ENCODE measurements at regions not wholly inside any gene's neighbourhood (a gene's known extent, or its start where the extent isn't known, plus 50 kb on each side); places are given as distances from the start of the nearest gene placed in this dataset.

DNA sequence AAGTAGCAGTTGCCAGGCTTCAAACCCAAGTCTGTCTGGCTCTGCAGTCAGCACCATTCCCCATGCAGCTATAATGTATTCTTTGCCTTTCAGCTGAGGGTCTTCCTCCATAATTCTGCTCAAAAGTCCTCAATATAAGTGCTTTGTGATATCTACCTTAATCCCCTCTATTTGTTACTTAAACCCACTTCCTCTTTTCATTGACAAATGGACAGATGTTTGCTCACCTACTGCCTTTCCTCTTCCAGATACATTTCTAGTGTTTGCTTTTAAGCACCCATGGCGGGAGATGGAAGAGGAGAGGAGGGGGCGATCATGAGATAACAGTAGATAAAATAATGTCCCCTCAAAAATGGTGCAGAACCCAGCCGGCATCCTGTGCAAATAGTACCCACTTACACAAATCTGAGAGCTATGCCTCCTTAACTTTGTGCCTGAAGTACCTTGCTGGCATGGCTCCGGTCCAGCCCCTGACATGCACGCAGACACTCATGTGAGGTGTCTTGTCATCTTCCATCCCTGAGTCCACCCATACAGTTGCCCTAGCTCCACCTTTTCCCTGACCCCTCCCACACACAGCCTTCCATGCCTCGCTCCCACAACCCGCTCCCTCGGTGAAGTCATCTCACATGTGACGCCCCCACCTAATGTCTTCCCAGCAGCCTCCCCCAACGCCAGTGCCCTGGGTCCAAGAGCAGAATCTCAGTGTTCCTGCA lies 109.6 kb downstream of the TRIM29 start:
- TF ChIP-seq POLR2A (IDR thresholded peaks at IDR 0.05; ENCODE audit: low read depth, low read length): no peak
- no peak for FAIRE-seq
- DNase-seq (ENCODE audit: insufficient read length, low spot score): no peak

DNA sequence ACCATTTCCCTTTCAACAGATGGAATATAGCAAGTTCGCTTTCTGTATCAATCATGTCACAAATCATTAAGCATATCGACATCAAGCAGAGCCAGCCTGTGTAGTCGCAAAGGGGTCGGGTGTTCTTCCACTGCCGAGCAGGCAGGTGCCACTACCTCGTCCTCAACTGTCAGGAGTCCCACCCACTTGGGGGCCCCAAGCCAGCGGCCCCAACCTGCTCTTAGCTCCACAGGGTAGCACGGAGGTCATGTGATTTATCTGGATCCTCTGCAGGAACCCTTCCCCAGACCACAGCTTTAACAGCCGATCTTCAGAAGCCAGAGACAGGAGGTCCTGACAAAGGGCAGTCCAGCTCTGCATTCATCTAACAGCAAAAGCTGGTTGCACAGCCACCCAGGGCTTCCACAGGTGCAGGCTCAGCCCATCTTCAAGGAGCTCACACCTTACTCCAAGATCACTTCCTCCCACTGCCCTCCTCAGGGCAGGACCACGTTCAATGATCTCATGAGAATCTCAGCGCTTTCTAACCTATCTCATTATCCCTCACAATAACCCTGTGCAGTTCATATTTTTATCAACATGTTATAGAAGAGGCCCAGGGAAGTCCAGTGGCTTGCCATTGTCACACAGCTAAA lies 110.2 kb downstream of the TRIM29 start:
- TF ChIP-seq POLR2A (IDR thresholded peaks at IDR 0.05; ENCODE audit: low read depth, low read length): no peak
- DNase-seq (ENCODE audit: insufficient read length, low spot score) (no peak), FAIRE-seq (no peak)

GRCh38 chr11:120025606-120026335 lies 112.1 kb downstream of the TRIM29 start:
- FAIRE-seq (no peak), DNase-seq (ENCODE audit: insufficient read length, low spot score) (no peak)
- no peak for TF ChIP-seq POLR2A (IDR thresholded peaks at IDR 0.05; ENCODE audit: low read depth, low read length)

DNA sequence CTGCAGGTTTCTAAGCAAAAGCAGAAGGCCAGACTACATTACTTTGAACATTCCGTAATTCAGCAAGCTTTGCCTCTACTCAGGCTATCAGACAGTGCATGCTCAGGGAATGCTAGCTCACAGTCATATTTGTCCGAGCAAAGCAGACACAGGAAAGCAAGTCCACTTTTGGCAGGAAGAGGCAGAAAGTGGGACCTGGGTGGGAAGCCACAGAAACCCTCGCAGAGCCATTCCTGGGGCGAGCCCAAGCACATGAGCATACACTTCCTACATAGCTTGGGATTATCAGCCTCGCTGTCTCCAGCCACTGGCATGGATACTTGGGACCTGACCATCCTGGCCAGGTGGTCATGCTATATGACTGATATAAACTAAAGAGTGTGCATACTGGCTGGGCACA lies 113.3 kb downstream of the TRIM29 start:
- FAIRE-seq: no peak
- no peak for TF ChIP-seq POLR2A (IDR thresholded peaks at IDR 0.05; ENCODE audit: low read depth, low read length)
- DNase-seq (ENCODE audit: insufficient read length, low spot score): no peak

- no peak for FAIRE-seq
- no peak for DNase-seq (ENCODE audit: insufficient read length, low spot score)
- no peak for TF ChIP-seq POLR2A (IDR thresholded peaks at IDR 0.05; ENCODE audit: low read depth, low read length)
Measured at GRCh38 chr11:120024046-120024445, 113.9 kb downstream of the TRIM29 start.

DNA sequence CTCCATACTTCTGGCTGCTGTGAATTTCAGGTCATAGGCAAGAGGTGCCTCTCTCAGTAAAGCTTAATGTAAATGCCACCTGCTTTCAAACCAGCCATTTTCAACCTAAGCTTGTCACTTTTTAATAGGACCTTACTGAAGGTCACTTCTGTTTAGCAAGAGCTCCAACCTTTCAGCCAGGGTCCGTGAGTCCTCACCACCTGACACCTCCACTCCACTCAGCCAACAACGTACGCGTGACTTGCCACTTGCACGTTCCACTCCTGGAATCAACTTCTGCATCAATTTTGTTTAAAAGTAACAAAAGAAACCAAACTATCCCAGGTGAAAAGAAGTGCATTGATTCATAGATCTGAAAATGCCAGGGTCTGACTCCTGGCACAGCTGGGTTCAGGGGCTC lies 114.4 kb downstream of the TRIM29 start:
- DNase-seq (ENCODE audit: insufficient read length, low spot score) (no peak), FAIRE-seq (no peak)
- TF ChIP-seq POLR2A (IDR thresholded peaks at IDR 0.05; ENCODE audit: low read depth, low read length): no peak

GRCh38 chr11:120023120-120023519 lies 114.8 kb downstream of the TRIM29 start:
- DNase-seq (ENCODE audit: insufficient read length, low spot score): no peak
- FAIRE-seq: no peak
- TF ChIP-seq POLR2A (IDR thresholded peaks at IDR 0.05; ENCODE audit: low read depth, low read length): no peak

DNA sequence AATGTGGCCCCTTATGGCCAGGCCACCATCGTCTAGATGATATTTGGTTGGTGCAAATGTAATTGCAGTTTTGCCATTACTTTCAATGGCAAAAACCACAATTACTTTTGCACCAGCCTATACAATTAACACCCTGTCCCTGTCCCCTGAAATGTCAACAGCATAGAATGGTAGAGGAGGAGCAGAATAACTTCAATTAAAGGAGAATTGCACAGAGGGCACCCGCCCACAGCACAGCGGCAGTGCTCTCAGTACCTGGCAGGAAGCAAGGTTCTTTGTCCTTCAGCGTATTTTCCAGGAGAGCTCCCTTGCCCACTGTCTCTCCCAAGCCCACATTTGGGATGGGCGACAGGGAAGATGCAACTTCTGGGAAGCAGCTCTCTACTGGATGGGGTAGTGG lies 115.3 kb downstream of the TRIM29 start:
- no peak for TF ChIP-seq POLR2A (IDR thresholded peaks at IDR 0.05; ENCODE audit: low read depth, low read length)
- FAIRE-seq (no peak), DNase-seq (ENCODE audit: insufficient read length, low spot score) (no peak)

DNA sequence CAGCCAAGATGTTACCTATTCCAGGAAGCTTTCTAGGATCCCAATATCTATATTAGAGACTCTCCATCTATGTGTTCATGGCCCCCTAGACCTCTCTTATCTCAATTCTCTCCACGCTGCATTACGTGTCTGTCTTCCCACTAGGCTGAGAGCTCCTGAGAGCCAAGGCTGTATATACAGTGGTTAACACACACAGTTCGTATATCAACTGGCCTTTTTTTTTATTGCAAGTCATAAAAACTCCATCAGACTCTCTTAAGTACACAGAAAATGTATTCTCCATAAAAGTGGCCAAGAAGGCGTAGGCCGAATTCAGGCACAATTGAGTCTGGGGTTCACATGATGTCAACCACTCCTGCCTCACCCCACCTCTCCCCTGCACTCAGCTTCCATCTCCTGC lies 115.9 kb downstream of the TRIM29 start:
- FAIRE-seq: no peak
- TF ChIP-seq POLR2A (IDR thresholded peaks at IDR 0.05; ENCODE audit: low read depth, low read length): no peak
- DNase-seq (ENCODE audit: insufficient read length, low spot score): no peak

DNA sequence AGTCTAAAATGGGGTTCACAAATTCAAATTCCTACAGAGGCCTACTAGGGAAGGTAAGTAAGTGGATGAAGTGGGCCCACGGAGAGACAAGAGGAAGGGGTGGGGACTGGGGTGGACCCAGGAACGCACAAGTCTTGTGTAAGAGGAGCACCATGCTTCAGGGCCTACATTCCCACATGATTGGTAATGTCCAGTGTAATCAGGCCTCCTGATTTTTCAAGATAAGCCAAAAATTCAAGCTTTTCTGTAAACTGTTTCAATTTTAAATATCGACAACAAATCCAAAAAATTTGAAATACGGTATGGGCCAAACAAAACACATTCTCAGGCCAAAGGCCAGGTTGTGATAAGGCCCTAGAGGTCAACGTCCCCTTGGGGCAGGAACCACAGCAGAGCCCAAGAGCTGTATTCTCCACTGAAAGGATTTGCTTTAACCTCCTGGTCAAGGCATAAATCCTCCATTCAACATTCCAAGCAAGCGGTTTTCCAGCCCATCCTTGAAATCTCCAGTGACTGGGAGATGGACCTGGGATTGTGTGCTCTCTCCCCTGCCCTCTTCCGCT lies 116.4 kb downstream of the TRIM29 start:
- no peak for DNase-seq (ENCODE audit: insufficient read length, low spot score)
- no peak for FAIRE-seq
- no peak for TF ChIP-seq POLR2A (IDR thresholded peaks at IDR 0.05; ENCODE audit: low read depth, low read length)

DNA sequence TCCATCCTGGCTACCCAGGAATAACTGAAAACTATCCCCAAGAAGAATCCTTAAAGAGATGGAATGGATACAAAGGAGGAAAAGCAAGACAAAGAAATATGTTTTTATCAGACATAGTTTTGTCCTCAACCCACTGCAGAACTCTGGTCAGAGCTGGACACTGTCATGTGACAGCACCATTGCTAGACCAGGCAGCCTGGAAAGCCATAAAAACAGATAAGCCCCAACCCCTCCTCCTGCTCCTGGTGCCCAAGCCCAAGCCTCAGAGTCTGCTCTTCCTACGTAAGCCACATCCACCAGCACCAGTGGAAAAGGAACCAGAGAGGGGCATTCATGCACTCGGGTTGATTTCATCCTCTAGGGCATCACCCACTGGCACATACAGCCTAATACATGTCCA lies 116.9 kb downstream of the TRIM29 start:
- TF ChIP-seq POLR2A (IDR thresholded peaks at IDR 0.05; ENCODE audit: low read depth, low read length): no peak
- no peak for DNase-seq (ENCODE audit: insufficient read length, low spot score)
- FAIRE-seq: no peak

- no peak for DNase-seq (ENCODE audit: insufficient read length, low spot score)
- no peak for FAIRE-seq
- no peak for TF ChIP-seq POLR2A (IDR thresholded peaks at IDR 0.05; ENCODE audit: low read depth, low read length)
Measured at GRCh38 chr11:120020486-120020885, 117.4 kb downstream of the TRIM29 start.

GRCh38 chr11:120019191-120019590 lies 118.7 kb downstream of the TRIM29 start:
- FAIRE-seq (no peak), DNase-seq (ENCODE audit: insufficient read length, low spot score) (no peak)
- TF ChIP-seq POLR2A (IDR thresholded peaks at IDR 0.05; ENCODE audit: low read depth, low read length): no peak

GRCh38 chr11:120017582-120018150 lies 120.2 kb downstream of the TRIM29 start:
- DNase-seq (ENCODE audit: insufficient read length, low spot score): no peak
- FAIRE-seq: no peak
- TF ChIP-seq POLR2A (IDR thresholded peaks at IDR 0.05; ENCODE audit: low read depth, low read length): no peak

Data from H54 (cell line).